ENCODE measurements at regions not wholly inside any gene's neighbourhood (a gene's known extent, or its start where the extent isn't known, plus 50 kb on each side); places are given as distances from the start of the nearest gene placed in this dataset.
A peak's percentile ranks its signal among the peaks of the same experiment; 100 is the strongest.

- POLR2A ChIA-PET (ENCODE audit: low non-redundant PET), result no interaction called here
- no peak for DNase-seq (ENCODE audit: low spot score)
- H3K27ac ChIP-seq, result no peak overlapping the region; the same call in 1 of the 2 replicates
- TF ChIP-seq, protein P1, sequence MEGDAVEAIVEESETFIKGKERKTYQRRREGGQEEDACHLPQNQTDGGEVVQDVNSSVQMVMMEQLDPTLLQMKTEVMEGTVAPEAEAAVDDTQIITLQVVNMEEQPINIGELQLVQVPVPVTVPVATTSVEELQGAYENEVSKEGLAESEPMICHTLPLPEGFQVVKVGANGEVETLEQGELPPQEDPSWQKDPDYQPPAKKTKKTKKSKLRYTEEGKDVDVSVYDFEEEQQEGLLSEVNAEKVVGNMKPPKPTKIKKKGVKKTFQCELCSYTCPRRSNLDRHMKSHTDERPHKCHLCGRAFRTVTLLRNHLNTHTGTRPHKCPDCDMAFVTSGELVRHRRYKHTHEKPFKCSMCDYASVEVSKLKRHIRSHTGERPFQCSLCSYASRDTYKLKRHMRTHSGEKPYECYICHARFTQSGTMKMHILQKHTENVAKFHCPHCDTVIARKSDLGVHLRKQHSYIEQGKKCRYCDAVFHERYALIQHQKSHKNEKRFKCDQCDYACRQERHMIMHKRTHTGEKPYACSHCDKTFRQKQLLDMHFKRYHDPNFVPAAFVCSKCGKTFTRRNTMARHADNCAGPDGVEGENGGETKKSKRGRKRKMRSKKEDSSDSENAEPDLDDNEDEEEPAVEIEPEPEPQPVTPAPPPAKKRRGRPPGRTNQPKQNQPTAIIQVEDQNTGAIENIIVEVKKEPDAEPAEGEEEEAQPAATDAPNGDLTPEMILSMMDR (conservative IDR thresholded peaks at IDR 0.05; ENCODE audit: low read depth), result no peak
- CTCF ChIA-PET, result interaction anchor here (0.6 to 0.7 kb wide), 2 partner anchors 357 to 511 kb away, joined by 3 to 4 read pairs; no protein-coding TSS in a partner anchor
Observed at GRCh38 chr18:10009321-10010144, 95.7 kb downstream of the VAPA start.

DNA sequence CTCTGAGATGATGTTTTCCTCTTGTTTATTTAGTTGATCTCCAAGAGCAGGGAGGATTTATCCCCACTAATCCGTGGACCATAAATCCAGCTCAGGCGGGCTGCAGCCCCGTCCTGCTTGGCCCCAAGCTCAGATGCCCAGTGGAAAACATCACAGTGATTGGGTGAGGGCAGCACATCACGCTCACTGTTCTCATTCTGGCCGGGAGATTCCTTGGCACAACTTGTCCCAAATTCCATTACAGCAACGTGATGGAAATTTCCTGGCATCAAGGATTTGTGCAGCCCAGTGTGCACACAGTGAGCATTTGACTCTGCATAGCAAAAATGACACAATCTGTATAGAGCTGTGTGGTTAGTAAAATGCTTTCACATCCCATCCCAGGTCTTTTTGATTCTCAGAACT, 96.8 kb downstream of the VAPA start:
- ChIA-PET POLR2A (ENCODE audit: low non-redundant PET) (no interaction called here), CTCF (interaction anchor here (0.7 kb wide), 1 partner anchor 181 kb away, joined by 3 read pairs; no protein-coding TSS in a partner anchor)
- no peak for DNase-seq (ENCODE audit: low spot score)
- peak overlapping the region; percentile 54 for H3K27ac ChIP-seq
- TF ChIP-seq, protein P1 (conservative IDR thresholded peaks at IDR 0.05; ENCODE audit: low read depth), result no peak

DNA sequence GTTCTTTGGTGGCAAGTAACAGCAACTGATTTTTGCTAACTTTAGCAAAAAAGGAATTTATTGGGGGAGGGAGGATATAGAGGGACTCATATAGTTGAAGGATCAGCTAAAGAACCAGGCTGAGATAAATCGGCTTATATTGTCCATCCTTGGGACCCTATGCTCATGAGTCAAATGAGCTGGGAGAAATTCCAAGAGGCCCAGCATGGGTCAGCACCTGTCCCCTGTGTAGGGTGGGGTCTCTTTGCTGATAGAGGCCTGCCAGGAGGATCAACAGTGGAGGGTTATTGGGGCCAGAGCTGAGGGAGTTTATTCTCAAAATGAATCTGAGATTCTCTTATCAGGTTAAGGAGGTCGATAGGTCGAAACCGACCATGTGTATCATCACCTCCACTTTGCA, 97.2 kb downstream of the VAPA start:
- ChIA-PET CTCF (no interaction called here), POLR2A (ENCODE audit: low non-redundant PET) (no interaction called here)

DNA sequence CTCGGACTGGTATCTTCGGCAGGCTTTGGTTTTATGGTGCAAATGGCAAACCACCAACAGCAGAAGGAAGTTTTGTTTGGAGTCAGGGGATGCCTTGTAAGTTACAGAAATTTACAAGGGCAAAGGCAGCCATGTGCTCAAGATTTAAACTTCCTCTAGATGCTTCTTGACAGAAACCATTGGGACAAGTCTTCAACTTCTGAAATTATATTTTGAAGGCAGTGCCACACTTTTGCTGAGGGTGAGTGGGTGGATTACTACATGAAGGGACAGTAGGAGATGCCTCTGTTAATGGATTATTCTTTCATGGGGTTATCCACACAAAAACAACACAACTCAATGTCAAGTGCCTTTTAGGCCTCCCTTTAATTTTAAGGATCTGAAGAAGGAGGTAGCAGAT, 97.9 kb downstream of the VAPA start:
- H3K27ac ChIP-seq, result no peak overlapping the region
- TF ChIP-seq, protein P1 (conservative IDR thresholded peaks at IDR 0.05; ENCODE audit: low read depth), result no peak
- ChIA-PET POLR2A (ENCODE audit: low non-redundant PET) (no interaction called here), CTCF (no interaction called here)
- no peak for DNase-seq (ENCODE audit: low spot score)

More for the DNA sequence above, 97.2 kb downstream of the VAPA start:
- no peak for DNase-seq (ENCODE audit: low spot score)
- peak overlapping the region; percentile 54; the same call in 1 of the 2 replicates for H3K27ac ChIP-seq
- TF ChIP-seq, protein P1 (conservative IDR thresholded peaks at IDR 0.05; ENCODE audit: low read depth), result no peak

DNA sequence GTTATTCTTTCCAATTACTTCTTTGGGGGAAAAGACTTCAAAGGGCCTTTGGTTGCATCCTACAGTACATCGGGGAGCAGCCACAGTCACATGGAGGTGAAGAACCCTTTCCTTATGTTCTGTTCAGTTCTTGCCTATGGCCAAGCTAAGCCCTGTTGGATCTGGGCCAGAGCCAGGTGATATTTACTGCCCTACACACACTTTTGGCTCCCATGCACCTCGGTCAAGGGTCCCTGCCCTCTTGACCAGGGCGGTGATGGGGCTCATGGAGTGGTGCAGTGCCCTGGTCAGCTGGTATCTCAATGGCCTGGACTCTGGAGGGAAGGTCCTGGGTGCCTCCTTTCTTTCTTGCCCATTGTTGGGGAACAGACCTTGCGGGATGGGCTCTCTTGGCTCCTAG, 98.7 kb downstream of the VAPA start:
- POLR2A ChIA-PET (ENCODE audit: low non-redundant PET), result no interaction called here
- TF ChIP-seq, protein P1 (conservative IDR thresholded peaks at IDR 0.05; ENCODE audit: low read depth), result no peak
- DNase-seq (ENCODE audit: low spot score), result no peak
- CTCF ChIA-PET, result no interaction called here
- no peak overlapping the region for H3K27ac ChIP-seq

DNA sequence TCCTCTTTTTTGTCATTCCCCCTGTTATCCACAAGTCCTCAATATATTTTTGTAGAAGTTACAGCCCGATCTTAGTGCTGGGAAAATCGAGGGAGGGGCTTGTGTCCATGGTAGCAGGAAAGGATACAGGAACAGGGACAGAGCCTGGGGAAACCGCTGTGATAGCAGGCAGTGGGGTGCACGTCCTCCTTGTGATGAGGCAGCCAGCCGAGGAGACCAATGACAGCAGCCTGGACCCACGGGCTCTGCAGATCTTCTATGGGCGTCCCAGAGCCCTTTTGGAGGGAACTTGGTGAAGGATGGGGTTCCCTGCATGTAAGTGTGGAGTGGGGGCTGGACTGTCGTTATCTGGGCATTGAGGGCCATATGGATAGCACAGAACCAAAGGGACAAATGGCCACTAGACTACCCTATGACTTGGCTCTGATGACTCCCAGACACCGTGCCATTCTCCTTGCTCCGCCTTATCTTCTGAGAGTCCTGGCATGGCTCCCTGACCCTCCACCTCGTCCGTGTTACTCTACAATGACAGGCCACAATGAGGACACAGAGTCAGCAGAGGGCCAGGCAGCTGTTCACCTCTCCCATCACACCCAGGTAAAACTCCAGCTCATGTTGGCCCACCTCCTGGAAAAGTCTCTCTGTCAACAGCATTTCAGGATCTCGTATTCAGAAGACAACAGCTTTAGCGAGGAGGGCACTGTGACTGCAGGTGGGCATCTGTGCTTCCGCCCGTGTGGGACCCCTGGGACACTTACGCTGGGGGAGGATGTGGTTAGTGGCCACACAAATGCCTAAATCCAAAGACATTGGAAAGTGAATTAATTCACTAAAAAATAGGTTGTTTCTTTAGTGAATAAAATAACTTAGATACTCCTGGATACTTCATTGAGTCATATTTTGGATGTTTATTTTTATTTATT, 100.1 kb downstream of the VAPA start:
- DNase-seq (ENCODE audit: low spot score), result no peak
- CTCF ChIA-PET, result interaction anchor here (0.6 kb wide), 1 partner anchor 73 kb away, joined by 3 read pairs; no protein-coding TSS in a partner anchor
- POLR2A ChIA-PET (ENCODE audit: low non-redundant PET), result no interaction called here
- TF ChIP-seq, protein P1 (conservative IDR thresholded peaks at IDR 0.05; ENCODE audit: low read depth), result no peak
- peak overlapping the region; percentile 70; the same call in 1 of the 2 replicates for H3K27ac ChIP-seq
